Hepatocyte (in vitro differentiated cells): ENCODE measurements at regions not wholly inside any gene's neighbourhood (a gene's known extent, or its start where the extent isn't known, plus 50 kb on each side); places are given as distances from the start of the nearest gene placed in this dataset.

ENCODE experiments used
- CTCF ChIP-seq: fragments of 200-600 bp; sonication (generic); IDR thresholded peaks from 2 replicates; pipeline ENCODE4 v1.5.1; 2016; ENCODE audit warnings: antibody characterized with exemption, mild to moderate bottlenecking; ENCODE audit not compliant: poor library complexity
- EZH2 ChIP-seq: fragments of 200-600 bp; sonication (generic); IDR thresholded peaks from 2 replicates; pipeline ENCODE4 v1.6.1; 2016; ENCODE audit warnings: antibody characterized with exemption, mild to moderate bottlenecking, borderline replicate concordance
- EZH2phosphoT487 ChIP-seq: fragments of 200-600 bp; sonication (generic); IDR thresholded peaks from one replicate; pipeline ENCODE4 v1.6.1; 2018; ENCODE audit warnings: antibody characterized with exemption, mild to moderate bottlenecking, low read depth, moderate library complexity; ENCODE audit not compliant: unreplicated experiment, severe bottlenecking

GRCh38 chr9:31251386-31251785 is 1133.1 kb upstream of the ACO1 start:
- no peak for TF ChIP-seq CTCF
- TF ChIP-seq EZH2phosphoT487, result no peak
- TF ChIP-seq EZH2, result no peak
